Germinal center (tissue), 1 donor: ENCODE measurements at regions not wholly inside any gene's neighbourhood (a gene's known extent, or its start where the extent isn't known, plus 50 kb on each side); places are given as distances from the start of the nearest gene placed in this dataset.
"Not testable (repeated sequence)": the region's sequence is repeated elsewhere in the genome, so short reads cannot be mapped to it uniquely, and the experiment has no call there.

Source experiments
- DNase-seq: peaks from one replicate; pipeline ENCODE4 v3.0.0; 2012; ENCODE audit warnings: mixed read lengths, low spot score

DNA sequence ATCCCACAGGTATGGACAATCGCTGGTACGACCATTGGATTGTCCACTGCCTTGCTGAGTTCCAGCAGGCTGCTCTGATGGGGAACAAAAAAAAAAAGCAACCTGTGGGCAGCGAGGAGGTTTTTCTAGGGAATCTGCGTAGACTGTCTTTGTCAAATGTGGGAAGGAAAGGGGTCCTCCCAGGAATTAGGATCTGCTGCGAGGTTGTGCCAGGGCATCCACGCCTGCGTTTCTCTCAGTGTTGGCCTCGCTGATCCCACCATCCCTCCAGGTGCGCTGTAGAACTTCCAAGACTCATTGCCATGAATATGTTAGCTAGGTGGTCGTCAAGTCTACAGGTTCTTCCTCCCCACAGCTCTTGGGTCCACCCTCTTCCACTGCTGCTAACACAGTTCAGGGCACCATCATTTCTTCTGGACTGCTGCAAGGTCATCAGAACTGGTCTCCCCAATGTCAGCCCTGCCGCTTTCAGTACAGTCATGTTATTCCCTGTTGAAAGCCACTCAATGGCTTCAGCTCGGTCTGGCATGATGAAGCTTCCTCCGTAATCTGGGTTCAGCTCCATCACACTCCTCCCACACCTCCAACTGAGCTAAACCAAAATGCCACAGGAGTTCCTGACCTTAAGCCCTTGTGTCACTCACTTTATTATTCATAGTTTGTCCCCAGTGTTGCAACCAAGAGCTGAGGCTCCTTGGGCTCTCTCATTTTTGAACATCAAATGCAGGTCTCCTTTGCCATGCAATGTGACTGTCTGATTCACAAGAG lies 79.5 kb upstream of the DMRT1 start:
- no peak for DNase-seq

DNA sequence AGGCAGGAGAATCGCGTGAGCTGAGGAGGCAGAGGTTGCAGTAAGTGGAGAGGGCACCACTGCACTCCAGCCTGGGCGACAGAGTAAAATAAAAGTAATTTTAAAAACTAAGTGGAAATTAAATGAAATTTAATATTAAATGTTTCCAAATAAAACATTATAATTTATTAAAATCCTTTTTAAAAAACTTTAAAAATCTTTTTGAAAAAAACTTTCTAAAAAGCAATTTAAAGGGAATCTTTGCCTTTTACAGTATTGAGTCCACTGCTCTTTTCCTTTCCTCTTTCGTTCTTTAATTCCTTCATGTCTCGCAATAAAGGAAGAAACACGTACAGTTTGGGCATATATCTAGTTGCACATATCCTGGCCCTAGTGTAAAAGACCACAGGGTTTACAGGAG lies 77.8 kb upstream of the DMRT1 start:
- no peak for DNase-seq

DNA sequence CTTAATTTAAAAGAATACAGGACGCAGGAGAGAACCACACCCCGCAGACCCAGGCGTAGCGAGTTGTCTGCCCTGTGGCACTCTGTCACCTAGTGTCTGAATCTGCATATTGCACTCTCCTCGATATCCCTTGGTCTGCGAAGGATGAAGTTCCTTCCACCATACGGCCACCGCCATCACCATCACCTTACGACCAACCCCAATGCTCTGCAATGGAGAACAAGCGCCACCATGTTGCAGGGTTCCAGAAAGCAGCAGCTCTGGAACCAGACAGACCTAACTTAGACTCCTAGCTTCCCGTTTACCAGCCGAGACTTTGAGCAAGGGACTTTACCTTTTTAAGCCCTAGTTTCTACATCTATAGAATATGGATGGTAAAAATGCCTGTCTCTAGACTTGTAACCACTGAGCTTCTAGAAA lies 77.4 kb upstream of the DMRT1 start:
- DNase-seq: peak; percentile 83

DNA sequence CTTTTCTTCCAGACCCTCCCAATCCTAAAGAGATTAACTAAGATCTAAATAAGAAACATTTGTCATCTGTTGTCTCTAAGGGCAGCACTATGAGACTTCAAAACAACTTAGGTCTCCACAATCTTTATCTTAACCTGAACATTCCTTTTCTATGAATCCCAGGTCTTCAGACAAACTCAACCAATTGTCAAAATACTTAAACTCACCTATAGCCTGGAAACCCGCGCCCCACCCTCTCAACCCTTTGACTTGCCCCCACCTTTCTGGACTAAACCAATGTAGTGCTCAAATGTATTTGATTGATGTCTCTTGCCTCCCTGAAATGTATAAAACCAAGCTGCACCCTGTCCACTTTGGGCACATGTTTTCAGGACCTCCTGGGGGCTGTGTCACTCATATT lies 76.5 kb upstream of the DMRT1 start:
- DNase-seq: no peak

DNA sequence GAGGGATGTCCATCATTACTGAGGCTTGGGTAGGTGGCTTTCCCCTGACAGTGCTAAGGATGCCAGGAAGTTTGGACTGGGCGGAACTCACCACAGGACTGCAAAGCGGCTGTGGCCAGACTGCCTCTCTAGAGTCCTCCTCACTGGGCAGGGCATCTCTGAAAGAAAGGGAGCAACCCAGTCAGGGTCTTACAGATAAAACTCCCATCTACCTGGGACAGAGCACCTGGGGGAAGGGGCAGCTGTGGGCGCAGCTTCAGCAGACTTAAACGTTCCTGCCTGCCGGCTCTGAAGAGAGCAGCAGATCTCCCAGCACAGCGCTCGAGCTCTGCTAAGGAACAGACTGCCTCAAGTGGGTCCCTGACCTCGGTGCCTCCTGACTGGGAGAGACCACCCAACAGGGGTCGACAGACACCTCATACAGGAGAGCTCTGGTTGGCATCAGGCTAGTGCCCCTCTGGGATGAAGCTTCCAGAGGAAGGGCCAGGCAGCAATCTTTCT lies 74.4 kb upstream of the DMRT1 start:
- not testable (repeated sequence) for DNase-seq

DNA sequence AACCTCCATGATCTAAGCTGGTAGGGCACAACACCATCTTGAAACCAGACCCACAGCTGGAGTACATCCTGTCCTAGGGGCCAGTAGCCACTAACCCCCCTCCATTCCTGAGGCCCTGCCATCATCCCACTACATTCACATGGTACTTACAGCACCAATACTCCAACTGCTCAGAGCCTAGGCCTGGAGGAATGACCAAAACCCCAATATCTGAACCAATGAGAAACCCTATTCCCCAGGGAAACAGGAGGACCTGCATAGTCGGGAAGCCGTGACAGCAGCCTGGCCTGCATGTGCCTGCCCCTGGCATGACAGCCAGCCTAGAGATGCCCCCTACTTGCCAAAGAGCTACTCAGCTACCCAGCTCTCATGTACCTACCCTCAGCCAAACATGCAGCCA lies 65.4 kb upstream of the DMRT1 start:
- no peak for DNase-seq

DNA sequence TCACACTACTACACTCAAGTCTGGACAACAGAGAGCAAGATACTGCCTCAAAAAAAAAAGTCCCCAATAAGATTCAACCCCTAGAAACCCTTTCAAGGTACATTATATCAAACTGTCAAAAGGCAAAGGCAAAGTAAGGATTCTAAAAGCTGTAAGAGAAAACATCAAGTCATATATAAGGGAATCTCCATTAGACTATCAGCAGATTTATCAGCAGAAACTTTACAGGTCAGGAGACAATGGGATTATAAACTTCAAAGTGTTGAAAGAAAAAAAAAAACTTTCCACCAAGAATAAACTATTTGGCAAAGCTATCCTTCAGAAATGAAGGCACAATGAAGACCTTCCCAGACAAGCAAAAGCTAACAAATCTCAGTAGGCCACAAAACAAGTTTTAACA lies 63.5 kb upstream of the DMRT1 start:
- no peak for DNase-seq

DNA sequence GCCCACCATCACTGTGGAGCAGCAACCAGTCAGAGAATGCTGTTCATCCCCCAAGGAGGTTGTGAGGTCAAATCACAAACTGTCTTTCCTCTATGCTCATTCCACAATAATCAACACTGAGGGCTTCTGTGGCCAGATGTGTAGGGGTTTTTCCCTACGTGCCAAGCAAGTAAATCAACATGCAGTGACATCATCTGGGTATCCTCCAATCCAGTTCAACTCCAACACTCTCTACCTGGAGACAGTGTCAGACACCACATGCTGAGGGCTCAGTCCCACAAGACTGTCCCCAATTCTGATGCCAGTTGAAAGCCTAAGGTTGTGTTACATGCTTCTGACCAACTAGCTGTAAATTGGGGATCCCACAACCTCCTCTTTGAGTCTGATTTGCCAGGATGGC lies 57.3 kb upstream of the DMRT1 start:
- DNase-seq: no peak

DNA sequence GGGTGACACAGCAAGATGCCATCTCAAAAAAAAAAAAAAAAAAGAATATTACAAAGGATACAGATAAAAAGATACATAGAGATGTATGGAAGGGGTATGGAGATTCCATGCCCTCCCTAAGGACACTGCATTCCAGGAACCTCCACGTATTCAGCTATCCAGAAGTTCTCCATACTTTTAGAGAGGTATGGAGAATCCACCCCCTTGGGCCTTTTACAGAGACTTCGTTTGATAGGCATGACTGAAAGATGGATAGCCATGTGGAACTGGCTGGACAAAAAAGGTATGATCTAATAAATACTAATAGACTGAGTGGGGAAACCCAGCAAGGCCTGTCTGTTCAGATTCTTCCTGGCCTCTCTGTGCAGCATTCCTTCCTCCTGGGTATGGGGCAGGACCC lies 56.6 kb upstream of the DMRT1 start:
- DNase-seq: no peak

DNA sequence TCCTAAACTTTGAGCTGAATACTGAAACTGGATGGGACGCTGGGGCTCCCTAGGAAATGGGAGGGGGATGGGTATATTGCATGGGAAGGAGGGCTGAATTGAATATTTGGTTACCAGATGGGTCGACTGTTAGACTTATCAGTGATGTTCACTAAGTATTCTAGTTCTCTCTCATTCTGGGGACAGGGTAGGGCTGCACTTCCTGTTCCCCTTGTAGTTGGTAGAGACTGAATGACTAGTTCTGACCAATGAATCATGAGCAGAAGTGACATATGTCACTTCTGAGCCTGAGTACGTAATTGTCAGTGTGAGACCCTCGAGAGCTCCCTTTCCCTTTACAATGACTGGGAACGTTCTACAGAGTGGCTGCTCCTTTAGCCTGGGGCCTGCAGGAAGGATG lies 55.5 kb upstream of the DMRT1 start:
- no peak for DNase-seq

DNA sequence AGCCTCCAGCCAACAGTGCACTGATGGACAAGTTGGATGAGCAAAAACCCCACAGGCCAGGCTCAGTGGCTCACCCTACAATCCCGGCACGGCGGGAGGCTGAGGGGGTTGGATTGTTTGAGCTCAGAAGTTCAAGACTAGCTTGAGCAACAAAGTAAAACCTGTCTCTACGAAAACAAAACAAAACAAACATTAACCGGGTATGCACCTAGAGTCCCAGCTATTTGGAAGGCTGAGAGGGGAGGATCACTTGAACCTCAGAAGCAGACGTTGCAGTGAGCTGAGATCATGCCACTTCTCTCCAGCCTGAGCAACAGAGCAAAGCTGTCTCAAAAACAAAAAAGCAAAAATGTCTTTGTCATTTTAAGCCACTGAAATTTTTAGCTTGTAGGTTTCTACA lies 55.1 kb upstream of the DMRT1 start:
- DNase-seq: no peak

DNA sequence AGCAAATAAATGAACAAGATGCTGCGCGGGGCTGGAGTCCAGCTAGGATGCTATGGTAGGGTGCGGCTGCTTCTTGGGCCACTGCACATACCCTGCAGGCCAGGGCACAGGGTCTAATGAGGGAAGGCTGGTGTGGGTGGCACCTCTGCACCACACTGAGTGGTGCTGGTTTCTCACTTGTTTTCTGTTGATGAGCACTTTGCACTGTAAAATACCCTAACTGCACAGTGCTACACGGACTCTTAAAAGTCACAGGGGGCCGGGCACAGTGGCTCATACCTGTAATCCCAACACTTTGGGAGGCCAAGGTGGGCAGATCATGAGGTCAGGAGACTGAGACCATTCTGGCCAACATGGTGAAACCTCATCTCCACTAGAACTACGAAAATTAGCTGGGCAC lies 52.7 kb upstream of the DMRT1 start:
- no peak for DNase-seq
